Smooth muscle cell (in vitro differentiated cells): ENCODE measurements at regions not wholly inside any gene's neighbourhood (a gene's known extent, or its start where the extent isn't known, plus 50 kb on each side); places are given as distances from the start of the nearest gene placed in this dataset.

Experiments used
- DNase-seq: peaks from one replicate; lab custom pipeline; 2025; ENCODE audit not compliant: unreplicated experiment; lab: John Stamatoyannopoulos, UW
- H2AFZ ChIP-seq: fragments of 200-600 bp; sonication (generic); 2 replicates; pipeline ENCODE4 v1.6.0; 2016; ENCODE audit warnings: antibody characterized with exemption, low read depth, mild to moderate bottlenecking
- H3F3A ChIP-seq: fragments of 200-600 bp; sonication (generic); 2 replicates; pipeline ENCODE4 v1.6.0; 2017; ENCODE audit warnings: antibody characterized with exemption, low read depth
- H3K27ac ChIP-seq: fragments of 200-600 bp; sonication (generic); 2 replicates; pipeline ENCODE4 v1.5.1; 2016; ENCODE audit warnings: low read depth, mild to moderate bottlenecking
- H3K27me3 ChIP-seq: fragments of 200-600 bp; sonication (generic); 2 replicates; pipeline ENCODE4 v1.6.1; 2016; ENCODE audit warnings: low read depth, mild to moderate bottlenecking
- H3K36me3 ChIP-seq: fragments of 200-600 bp; sonication (generic); 2 replicates; pipeline ENCODE4 v1.5.1; 2016; ENCODE audit warnings: low read depth
- H3K4me1 ChIP-seq: fragments of 200-600 bp; sonication (generic); 2 replicates; pipeline ENCODE4 v1.5.1; 2016; ENCODE audit warnings: low read depth
- H3K4me2 ChIP-seq: fragments of 200-600 bp; sonication (generic); 2 replicates; pipeline ENCODE4 v1.6.0; 2016; ENCODE audit warnings: mild to moderate bottlenecking
- H3K4me3 ChIP-seq: fragments of 200-600 bp; sonication (generic); 2 replicates; pipeline ENCODE4 v1.5.1; 2016; ENCODE audit warnings: mild to moderate bottlenecking
- H3K79me2 ChIP-seq: fragments of 200-600 bp; sonication (generic); 2 replicates; pipeline ENCODE4 v1.6.0; 2016; ENCODE audit warnings: low read depth, mild to moderate bottlenecking
- H3K9ac ChIP-seq: fragments of 200-600 bp; sonication (generic); 2 replicates; pipeline ENCODE4 v1.6.0; 2016; ENCODE audit warnings: low read depth
- H3K9me3 ChIP-seq: fragments of 200-600 bp; sonication (generic); replicated peaks from 2 replicates; pipeline ENCODE4 v1.5.1; 2016; ENCODE audit warnings: low read depth
- H4K20me1 ChIP-seq: fragments of 200-600 bp; sonication (generic); 2 replicates; pipeline ENCODE4 v1.6.0; 2016; ENCODE audit warnings: low read depth
- WGBS: methylation state at CpG from one replicate; pipeline ENCODE4 v1.1.7; 2016; ENCODE audit warnings: low lambda C conversion rate; 5-methylcytosine and 5-hydroxymethylcytosine counted together
- TF ChIP-seq, protein P1 (sequence below): fragments of 200-600 bp; sonication (generic); IDR thresholded peaks from 2 replicates; pipeline ENCODE4 v1.5.1; 2017; ENCODE audit warnings: borderline replicate concordance, mild to moderate bottlenecking, antibody characterized with exemption; ENCODE audit not compliant: insufficient read depth, poor library complexity, severe bottlenecking

DNA sequence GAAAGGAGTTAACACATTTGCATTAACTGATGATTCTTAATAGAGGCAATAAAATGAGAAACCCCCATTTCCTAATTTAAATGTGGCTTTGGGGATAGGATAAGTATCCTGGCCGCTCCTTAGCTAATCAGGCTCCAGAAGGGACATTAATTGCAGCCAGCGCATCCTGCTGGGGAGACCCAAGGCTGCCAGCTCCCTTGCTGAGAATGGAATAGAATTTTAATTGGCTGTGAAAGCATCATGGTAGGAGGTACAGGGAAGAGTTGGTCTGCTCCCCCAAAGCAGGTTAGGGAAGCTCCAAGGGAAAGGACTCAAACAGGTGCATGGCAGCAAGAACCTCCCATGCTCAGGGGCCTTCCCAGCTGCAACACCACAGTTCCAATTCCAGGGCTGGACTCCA is 71.4 kb downstream of the MARCHF4 start:
- Histone ChIP-seq H3K36me3 (no peaks in the 10 kb centered on the region), H3K4me2 (no peak overlapping the region), H4K20me1 (no peaks in the 10 kb centered on the region), H3K4me1 (no peaks in the 10 kb centered on the region), H3K9ac (no peak overlapping the region), H3K27me3 (no peaks in the 10 kb centered on the region), H3K79me2 (no peaks in the 10 kb centered on the region), H3F3A (no peaks in the 10 kb centered on the region), H3K27ac (no peak overlapping the region), H3K4me3 (no peak overlapping the region), H3K9me3 (no peaks in the 10 kb centered on the region), H2AFZ (no peak overlapping the region)
- WGBS, result 83% methylated on average over 2 of the region's 2 CpGs
- DNase-seq, result no peak
- TF ChIP-seq, protein P1, sequence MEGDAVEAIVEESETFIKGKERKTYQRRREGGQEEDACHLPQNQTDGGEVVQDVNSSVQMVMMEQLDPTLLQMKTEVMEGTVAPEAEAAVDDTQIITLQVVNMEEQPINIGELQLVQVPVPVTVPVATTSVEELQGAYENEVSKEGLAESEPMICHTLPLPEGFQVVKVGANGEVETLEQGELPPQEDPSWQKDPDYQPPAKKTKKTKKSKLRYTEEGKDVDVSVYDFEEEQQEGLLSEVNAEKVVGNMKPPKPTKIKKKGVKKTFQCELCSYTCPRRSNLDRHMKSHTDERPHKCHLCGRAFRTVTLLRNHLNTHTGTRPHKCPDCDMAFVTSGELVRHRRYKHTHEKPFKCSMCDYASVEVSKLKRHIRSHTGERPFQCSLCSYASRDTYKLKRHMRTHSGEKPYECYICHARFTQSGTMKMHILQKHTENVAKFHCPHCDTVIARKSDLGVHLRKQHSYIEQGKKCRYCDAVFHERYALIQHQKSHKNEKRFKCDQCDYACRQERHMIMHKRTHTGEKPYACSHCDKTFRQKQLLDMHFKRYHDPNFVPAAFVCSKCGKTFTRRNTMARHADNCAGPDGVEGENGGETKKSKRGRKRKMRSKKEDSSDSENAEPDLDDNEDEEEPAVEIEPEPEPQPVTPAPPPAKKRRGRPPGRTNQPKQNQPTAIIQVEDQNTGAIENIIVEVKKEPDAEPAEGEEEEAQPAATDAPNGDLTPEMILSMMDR, result no peak

DNA sequence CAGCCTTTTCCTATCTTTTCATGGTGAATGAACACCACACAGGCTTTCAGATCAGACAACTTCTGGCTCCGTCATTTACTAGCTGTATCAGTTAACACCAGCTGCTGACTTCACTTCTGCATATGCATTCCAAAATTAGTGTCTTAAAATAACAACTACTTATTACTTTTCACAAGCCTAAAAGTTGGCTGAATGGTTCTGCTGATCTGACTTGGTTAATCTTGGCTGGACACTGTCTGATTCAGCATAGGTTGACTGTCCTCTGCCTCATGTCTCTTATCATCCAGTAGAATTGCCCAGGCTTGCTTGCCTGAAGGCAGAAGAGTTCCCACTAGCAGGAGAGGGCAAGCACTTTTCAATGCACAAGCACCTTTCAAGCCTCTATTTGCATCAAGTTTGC is 72.7 kb downstream of the MARCHF4 start:
- DNase-seq, result no peak
- Histone ChIP-seq H4K20me1 (no peaks in the 10 kb centered on the region), H3K27ac (peak overlapping the region; percentile 52), H3K4me1 (no peaks in the 10 kb centered on the region), H3K27me3 (no peaks in the 10 kb centered on the region), H3K4me3 (no peak overlapping the region), H3K79me2 (no peaks in the 10 kb centered on the region), H3K4me2 (peak overlapping the region; percentile 3), H3F3A (no peaks in the 10 kb centered on the region), H2AFZ (no peak overlapping the region), H3K9me3 (no peaks in the 10 kb centered on the region), H3K9ac (no peak overlapping the region), H3K36me3 (no peaks in the 10 kb centered on the region)
- TF ChIP-seq, protein P1, result no peak
- WGBS, result 0% methylated on average over 1 of the region's 1 CpG

DNA sequence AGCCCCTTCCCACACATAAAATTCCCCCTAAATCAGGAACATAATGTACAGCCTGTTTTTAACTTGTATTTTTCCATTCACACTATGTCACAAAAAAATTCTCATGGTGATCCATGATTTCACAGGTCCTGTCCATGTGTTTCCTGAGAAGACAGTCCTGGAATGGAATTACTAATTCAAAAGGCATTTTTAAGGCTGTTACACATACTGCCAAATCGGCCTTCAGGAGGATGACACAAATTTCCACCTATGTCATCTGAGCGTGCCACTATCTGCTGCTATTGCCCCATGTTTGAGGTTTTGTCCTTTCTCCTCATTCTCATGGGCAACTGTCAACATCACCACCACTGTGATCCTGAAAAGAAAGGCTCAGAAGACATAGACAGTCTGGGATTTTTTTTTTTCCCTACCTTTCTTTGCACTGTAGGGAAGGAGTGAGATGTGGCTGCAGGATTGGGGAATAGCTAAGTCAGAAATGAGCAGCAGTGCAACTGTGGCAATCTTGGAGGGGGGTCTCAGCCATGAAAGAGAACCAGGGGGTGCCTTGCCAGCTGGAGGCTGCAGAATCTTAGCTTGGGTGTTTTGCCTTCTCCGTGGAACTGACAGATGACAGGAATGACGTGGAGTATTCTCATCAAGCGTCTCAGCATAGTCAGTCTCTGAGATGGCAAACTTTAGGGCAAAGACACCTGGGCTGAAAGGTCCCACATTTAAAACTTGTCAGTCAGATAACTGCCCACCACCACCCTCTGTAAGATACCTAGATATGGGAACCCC is 73.4 kb downstream of the MARCHF4 start:
- 55% methylated on average over 5 of the region's 5 CpGs for WGBS
- TF ChIP-seq, protein P1, result no peak
- Histone ChIP-seq H3K9ac (peak overlapping the region; percentile 7), H2AFZ (no peak overlapping the region), H3K4me1 (no peaks in the 10 kb centered on the region), H3K79me2 (no peaks in the 10 kb centered on the region), H3K9me3 (no peaks in the 10 kb centered on the region), H3K4me3 (no peak overlapping the region), H3F3A (no peaks in the 10 kb centered on the region), H3K27me3 (no peaks in the 10 kb centered on the region), H3K36me3 (no peaks in the 10 kb centered on the region), H3K27ac (peak overlapping the region; percentile 61), H4K20me1 (no peaks in the 10 kb centered on the region), H3K4me2 (peak overlapping the region; percentile 3)
- DNase-seq, result no peak

DNA sequence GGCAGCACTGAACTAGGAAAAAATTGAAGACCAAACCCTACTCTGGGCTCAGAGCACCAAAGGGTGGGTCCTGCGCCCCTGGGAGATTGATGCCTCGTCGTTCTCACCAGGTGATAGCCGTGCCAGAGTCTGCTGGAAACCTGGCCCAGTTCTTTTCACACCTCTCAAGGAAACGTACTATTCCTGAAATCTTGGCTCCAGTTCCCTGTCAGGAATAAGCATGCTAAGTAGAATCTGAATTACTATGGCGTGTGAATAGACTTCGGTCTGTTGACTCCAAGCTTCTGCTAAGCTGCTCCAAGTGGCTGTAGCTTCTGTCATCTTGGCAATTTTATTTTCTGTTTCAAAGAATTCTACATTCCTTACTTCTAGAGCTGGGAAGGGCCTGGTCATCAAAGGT is 75.4 kb downstream of the MARCHF4 start:
- Histone ChIP-seq H3K4me3 (no peak overlapping the region), H3K4me1 (no peaks in the 10 kb centered on the region), H3K79me2 (no peaks in the 10 kb centered on the region), H3K4me2 (no peak overlapping the region), H3K9me3 (no peaks in the 10 kb centered on the region), H3K27ac (no peak overlapping the region), H3K27me3 (no peaks in the 10 kb centered on the region), H3K9ac (no peak overlapping the region), H3F3A (no peaks in the 10 kb centered on the region), H4K20me1 (no peaks in the 10 kb centered on the region), H3K36me3 (no peaks in the 10 kb centered on the region), H2AFZ (no peak overlapping the region)
- WGBS, result 88% methylated on average over 7 of the region's 7 CpGs
- DNase-seq, result no peak
- TF ChIP-seq, protein P1, result no peak
